ENCODE measurements at regions not wholly inside any gene's neighbourhood (a gene's known extent, or its start where the extent isn't known, plus 50 kb on each side); places are given as distances from the start of the nearest gene placed in this dataset.
A peak's percentile ranks its signal among the peaks of the same experiment; 100 is the strongest.

GRCh38 chr16:54587176-54587515, 300.6 kb upstream of the IRX3 start:
- no peaks in the 10 kb centered on the region for H3K9me3 ChIP-seq (ENCODE audit: control insufficient read depth in 2 of 3, insufficient read depth in 1 of 3, low read length in 3 of 3)
- no peaks in the 10 kb centered on the region for H3K27me3 ChIP-seq (ENCODE audit: control insufficient read depth, insufficient read depth, low read length)
- no peak for TF ChIP-seq CTCF (IDR thresholded peaks at IDR 0.05; ENCODE audit: borderline replicate concordance, extremely low read depth, insufficient read depth)
- H3K4me3 ChIP-seq (ENCODE audit: low read length in 3 of 3), result no peak overlapping the region
- no peak overlapping the region for H3K27ac ChIP-seq (ENCODE audit: low read depth in 2 of 2, low read length in 2 of 2)
- H3K36me3 ChIP-seq (ENCODE audit: control insufficient read depth in 2 of 3, insufficient read depth in 3 of 3, low read length in 3 of 3), result no peaks in the 10 kb centered on the region
- no peak for DNase-seq
- FAIRE-seq, result no peak
- intact Hi-C loops (cut with DNase I), result no loop called here
- no peak overlapping the region for H3K9ac ChIP-seq (ENCODE audit: low read length in 3 of 3)
- H3K4me1 ChIP-seq (ENCODE audit: control insufficient read depth in 2 of 3, insufficient read depth in 2 of 3, low read depth in 1 of 3, low read length in 3 of 3), result no peaks in the 10 kb centered on the region

- Histone ChIP-seq H3K27ac (ENCODE audit: low read depth in 2 of 2, low read length in 2 of 2) (no peak overlapping the region), H3K4me3 (ENCODE audit: low read length in 3 of 3) (no peak overlapping the region), H3K9ac (ENCODE audit: low read length in 3 of 3) (no peak overlapping the region), H3K27me3 (ENCODE audit: control insufficient read depth, insufficient read depth, low read length) (no peaks in the 10 kb centered on the region), H3K4me1 (ENCODE audit: control insufficient read depth in 2 of 3, insufficient read depth in 2 of 3, low read depth in 1 of 3, low read length in 3 of 3) (no peaks in the 10 kb centered on the region), H3K36me3 (ENCODE audit: control insufficient read depth in 2 of 3, insufficient read depth in 3 of 3, low read length in 3 of 3) (no peaks in the 10 kb centered on the region), H3K9me3 (ENCODE audit: control insufficient read depth in 2 of 3, insufficient read depth in 1 of 3, low read length in 3 of 3) (no peaks in the 10 kb centered on the region)
- FAIRE-seq (no peak), DNase-seq (no peak)
- intact Hi-C loops (cut with DNase I), result no loop called here
- no peak for TF ChIP-seq CTCF (IDR thresholded peaks at IDR 0.05; ENCODE audit: borderline replicate concordance, extremely low read depth, insufficient read depth)
Observed at GRCh38 chr16:54586474-54587175, 300.0 kb upstream of the IRX3 start.

GRCh38 chr16:54585998-54586340, 299.4 kb upstream of the IRX3 start:
- Histone ChIP-seq H3K36me3 (ENCODE audit: control insufficient read depth in 2 of 3, insufficient read depth in 3 of 3, low read length in 3 of 3) (no peaks in the 10 kb centered on the region), H3K27ac (ENCODE audit: low read depth in 2 of 2, low read length in 2 of 2) (no peak overlapping the region), H3K27me3 (ENCODE audit: control insufficient read depth, insufficient read depth, low read length) (no peaks in the 10 kb centered on the region), H3K9ac (ENCODE audit: low read length in 3 of 3) (no peak overlapping the region), H3K4me3 (ENCODE audit: low read length in 3 of 3) (no peak overlapping the region), H3K9me3 (ENCODE audit: control insufficient read depth in 2 of 3, insufficient read depth in 1 of 3, low read length in 3 of 3) (no peaks in the 10 kb centered on the region), H3K4me1 (ENCODE audit: control insufficient read depth in 2 of 3, insufficient read depth in 2 of 3, low read depth in 1 of 3, low read length in 3 of 3) (no peaks in the 10 kb centered on the region)
- no peak for TF ChIP-seq CTCF (IDR thresholded peaks at IDR 0.05; ENCODE audit: borderline replicate concordance, extremely low read depth, insufficient read depth)
- intact Hi-C loops (cut with DNase I), result no loop called here
- FAIRE-seq (no peak), DNase-seq (peak in 1 of 5 donors; percentile 19)
